NCI-H524 treated with DMSO at 0.1 percent for 48 hours (cell line): ENCODE measurements at regions not wholly inside any gene's neighbourhood (a gene's known extent, or its start where the extent isn't known, plus 50 kb on each side); places are given as distances from the start of the nearest gene placed in this dataset.

ENCODE experiments used
- DNase-seq: peaks from one replicate; lab custom pipeline; 2025; lab: John Stamatoyannopoulos, UW

- no peak for DNase-seq
Observed at GRCh38 chr5:27402828-27403227, 364.4 kb upstream of the CDH9 start.

- no peak for DNase-seq
Observed at GRCh38 chr5:27396998-27397397, 358.6 kb upstream of the CDH9 start.

GRCh38 chr5:27392716-27393115 lies 354.3 kb upstream of the CDH9 start:
- DNase-seq, result no peak

GRCh38 chr5:27389696-27390095 lies 351.3 kb upstream of the CDH9 start:
- DNase-seq, result no peak

- DNase-seq, result no peak
Observed at GRCh38 chr5:27388755-27389154, 350.4 kb upstream of the CDH9 start.

GRCh38 chr5:27387535-27388073 lies 349.2 kb upstream of the CDH9 start:
- DNase-seq, result no peak

- no peak for DNase-seq
Observed at GRCh38 chr5:27381686-27382085, 343.3 kb upstream of the CDH9 start.

- DNase-seq, result no peak
Observed at GRCh38 chr5:27377626-27378025, 339.2 kb upstream of the CDH9 start.

DNA sequence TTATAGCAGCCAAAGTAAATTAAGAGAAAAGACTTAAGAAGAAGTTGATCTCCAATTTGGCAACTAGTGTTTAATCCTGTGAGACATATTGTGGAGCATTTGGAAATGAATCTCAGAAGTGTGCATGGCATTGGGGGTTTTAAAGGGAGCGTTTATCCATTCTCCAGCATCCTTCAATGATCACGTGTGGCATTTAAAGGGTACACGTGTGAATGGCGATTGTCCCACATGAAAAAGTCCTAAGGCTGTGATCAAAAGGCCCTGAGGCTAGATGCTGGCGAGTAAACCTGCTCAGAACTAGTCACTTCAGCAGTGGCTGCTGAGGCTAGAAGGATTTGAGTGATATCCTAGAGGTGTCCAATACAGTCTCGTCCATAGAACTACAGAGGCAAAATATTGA lies 315.6 kb upstream of the CDH9 start:
- no peak for DNase-seq

- DNase-seq, result no peak
Observed at GRCh38 chr5:27353540-27353939, 315.2 kb upstream of the CDH9 start.

- no peak for DNase-seq
Observed at GRCh38 chr5:27341342-27341741, 303.0 kb upstream of the CDH9 start.

- DNase-seq, result no peak
Observed at GRCh38 chr5:27336817-27337216, 298.4 kb upstream of the CDH9 start.

- DNase-seq, result no peak
Observed at GRCh38 chr5:27328480-27328879, 290.1 kb upstream of the CDH9 start.

- no peak for DNase-seq
Observed at GRCh38 chr5:27325513-27325912, 287.1 kb upstream of the CDH9 start.

- DNase-seq, result no peak
Observed at GRCh38 chr5:27318701-27319100, 280.3 kb upstream of the CDH9 start.

DNA sequence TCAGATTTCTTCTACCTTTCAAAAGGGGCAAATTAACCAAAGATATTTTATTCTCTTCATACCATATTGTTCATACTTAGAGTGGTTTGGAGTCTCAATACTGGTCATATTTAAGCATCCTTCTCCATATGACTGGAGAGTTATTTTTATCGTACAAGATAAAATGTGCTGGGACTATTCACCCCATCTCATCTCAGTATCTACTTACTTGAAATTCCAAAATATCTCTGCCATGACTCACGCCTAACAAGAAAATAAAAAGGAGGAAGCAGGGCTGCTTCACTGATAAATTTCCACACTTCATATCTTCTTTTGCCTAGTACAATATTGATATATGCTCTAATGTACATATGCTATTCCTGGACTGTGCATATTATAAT lies 277.9 kb upstream of the CDH9 start:
- no peak for DNase-seq

DNA sequence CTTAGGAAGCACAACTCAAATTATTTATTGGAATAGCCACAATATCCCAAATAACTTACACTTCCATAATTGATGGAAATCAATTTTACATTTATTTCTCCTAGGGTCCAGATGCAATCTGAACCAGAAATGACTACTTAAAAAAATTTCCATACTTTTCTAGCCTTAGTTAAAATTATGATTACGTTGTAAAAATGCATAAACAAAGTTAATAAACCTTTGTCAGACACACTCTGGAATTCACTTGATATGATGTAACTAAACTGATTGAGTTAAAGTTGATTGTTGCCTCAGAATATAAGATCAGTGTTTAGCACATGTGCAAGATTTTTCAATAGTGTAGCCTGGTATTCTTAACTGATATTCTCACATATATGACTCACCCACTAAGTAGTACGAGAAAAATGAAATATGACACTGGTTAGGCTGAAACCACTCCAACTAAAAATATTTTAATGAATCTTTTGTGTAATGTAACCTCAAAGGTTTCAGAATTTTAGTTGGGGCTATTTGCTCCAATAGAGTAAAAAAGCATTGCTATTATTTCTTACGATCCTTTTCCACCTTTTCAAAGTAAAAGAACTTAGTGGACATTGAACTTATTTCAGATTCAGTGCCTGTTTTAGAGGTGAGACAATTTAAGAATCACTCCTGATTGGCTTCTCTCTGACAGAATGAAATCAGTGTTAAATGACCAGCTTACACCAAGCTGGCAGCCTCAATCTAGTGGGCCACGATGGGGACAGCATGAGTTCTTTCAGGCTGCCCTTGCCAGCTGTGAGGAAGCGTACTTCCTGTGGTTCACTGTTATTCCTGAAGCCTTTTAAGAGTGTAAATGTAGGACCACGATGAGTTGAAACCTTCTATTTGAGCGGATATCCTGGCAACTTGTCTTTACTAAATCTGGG lies 277.2 kb upstream of the CDH9 start:
- DNase-seq, result no peak

DNA sequence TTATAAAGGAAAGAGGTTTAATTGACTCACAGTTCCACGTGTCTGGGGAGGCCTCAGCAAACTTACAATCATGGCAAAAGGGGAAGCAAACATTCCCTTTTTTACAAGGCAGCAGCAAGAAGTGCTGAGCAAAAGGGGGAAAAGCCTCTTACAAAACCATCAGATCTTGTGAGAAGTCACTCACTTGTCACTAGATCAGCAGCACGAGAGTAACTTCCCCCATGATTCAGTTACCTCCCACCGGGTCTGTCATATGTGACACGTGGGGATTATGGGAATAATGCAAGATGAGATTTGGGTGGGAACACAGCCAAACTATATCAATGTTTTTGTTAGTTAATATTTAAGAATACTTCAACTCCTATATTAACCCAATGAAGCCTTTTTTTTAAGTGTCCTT lies 275.2 kb upstream of the CDH9 start:
- no peak for DNase-seq

DNA sequence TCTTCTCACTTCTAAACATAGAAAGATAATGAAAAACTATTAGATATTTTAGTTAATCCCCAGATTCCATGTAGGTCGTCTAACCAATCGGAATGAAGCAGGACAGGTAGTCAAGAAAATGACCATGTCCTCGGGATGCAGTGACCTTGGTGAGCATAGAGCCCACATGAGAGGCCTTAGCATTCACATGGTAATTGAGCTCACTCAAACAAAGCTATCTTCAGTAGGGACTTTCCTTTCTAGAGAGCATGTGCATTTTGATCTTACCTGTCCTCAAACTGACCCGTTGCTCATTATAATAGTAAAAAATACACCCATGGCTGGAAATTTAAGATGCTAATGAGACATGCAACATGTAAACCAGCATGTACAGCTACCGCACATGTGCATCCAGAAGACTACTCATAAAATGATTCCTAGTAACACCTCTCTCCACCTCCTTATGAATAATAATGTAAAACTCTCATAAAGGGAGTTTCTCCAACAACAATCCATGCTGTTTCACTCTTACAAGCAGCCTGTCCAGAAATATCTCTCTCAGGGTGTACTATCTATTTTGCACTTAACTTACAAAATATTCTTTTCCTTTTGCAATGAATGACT lies 274.0 kb upstream of the CDH9 start:
- no peak for DNase-seq

DNA sequence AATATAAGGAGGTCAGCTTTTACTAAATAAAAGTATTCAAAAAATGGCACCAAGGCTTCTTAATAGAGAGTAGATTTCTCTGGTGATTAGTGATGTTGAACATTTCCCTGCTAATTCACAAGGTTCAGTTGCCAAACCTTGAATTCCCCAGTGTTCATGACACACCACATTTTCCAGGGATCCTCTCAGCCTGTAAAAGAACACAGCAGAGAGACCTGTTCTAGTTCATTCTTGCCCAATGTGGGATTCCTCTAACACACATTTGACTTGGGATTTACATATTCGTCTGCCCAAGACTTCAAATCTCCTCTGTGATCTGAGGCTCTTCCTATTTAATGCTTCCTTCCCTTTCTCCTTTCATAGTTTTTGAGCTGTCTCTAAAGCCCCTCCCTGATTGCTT lies 273.2 kb upstream of the CDH9 start:
- no peak for DNase-seq

- DNase-seq, result no peak
Observed at GRCh38 chr5:27308153-27308552, 269.8 kb upstream of the CDH9 start.

DNA sequence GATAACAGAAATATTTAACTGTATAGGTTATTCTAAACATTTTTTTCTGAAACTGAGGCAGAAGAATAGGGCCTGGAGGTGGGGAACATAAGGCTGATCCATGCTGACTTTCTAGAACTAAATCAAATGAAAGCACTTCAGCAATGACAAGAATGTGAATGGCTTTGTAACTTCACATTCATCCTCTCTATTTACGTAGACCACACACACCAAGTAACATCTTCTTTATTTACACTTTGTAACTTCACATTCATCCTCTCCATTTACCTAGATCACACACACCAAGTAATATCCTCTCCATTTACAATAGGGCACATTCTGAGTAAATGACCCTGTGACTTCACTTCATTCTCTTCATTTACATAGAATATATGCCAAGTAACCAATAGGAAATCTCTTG lies 251.8 kb upstream of the CDH9 start:
- DNase-seq, result no peak

DNA sequence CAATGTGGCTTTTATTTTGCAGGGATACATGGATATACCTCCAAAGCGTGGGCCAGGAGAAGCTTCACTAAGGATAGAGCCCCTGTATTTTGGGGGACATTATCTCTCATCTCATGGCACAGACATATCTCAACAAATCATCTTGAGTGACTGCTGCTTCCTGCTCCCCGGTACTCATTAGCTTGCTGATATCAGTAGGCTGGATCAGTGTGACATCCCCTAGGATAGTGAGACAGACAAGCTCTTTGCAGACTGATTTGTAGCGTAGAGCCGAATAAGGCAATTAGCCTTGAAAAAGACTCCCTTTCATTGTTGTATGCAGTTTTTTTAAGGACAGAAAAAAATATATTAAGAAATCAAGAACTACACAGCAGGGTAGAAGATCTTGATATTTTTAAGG lies 237.7 kb upstream of the CDH9 start:
- DNase-seq, result no peak

- no peak for DNase-seq
Observed at GRCh38 chr5:27275345-27275744, 237.0 kb upstream of the CDH9 start.
